ENCODE measurements at regions not wholly inside any gene's neighbourhood (a gene's known extent, or its start where the extent isn't known, plus 50 kb on each side); places are given as distances from the start of the nearest gene placed in this dataset.
"Not testable (repeated sequence)": the region's sequence is repeated elsewhere in the genome, so short reads cannot be mapped to it uniquely, and the experiment has no call there.

- DNase-seq, result peak; percentile 17
These were observed 551.5 kb downstream of the RAB38 start for GRCh38 chr11:87623531-87624365.

- no peak for DNase-seq
These were observed 558.7 kb downstream of the RAB38 start for GRCh38 chr11:87616511-87616910.

GRCh38 chr11:87604350-87604749 lies 566.6 kb downstream of the TMEM135 start:
- no peak for DNase-seq

- DNase-seq, result no peak
These were observed 566.2 kb downstream of the TMEM135 start for GRCh38 chr11:87603887-87604286.

GRCh38 chr11:87602776-87603175 lies 565.0 kb downstream of the TMEM135 start:
- DNase-seq, result no peak

- DNase-seq, result no peak
These were observed 563.2 kb downstream of the TMEM135 start for GRCh38 chr11:87600938-87601337.

GRCh38 chr11:87597725-87598124 lies 560.0 kb downstream of the TMEM135 start:
- DNase-seq, result no peak

GRCh38 chr11:87596176-87596575 lies 558.4 kb downstream of the TMEM135 start:
- no peak for DNase-seq

- DNase-seq, result no peak
These were observed 551.3 kb downstream of the TMEM135 start for GRCh38 chr11:87589082-87589481.

- not testable (repeated sequence) for DNase-seq
These were observed 547.9 kb downstream of the TMEM135 start for GRCh38 chr11:87585613-87586012.

- DNase-seq, result no peak
These were observed 546.2 kb downstream of the TMEM135 start for GRCh38 chr11:87583931-87584330.

- DNase-seq, result no peak
These were observed 537.4 kb downstream of the TMEM135 start for GRCh38 chr11:87575088-87575487.

GRCh38 chr11:87574193-87574592 lies 536.5 kb downstream of the TMEM135 start:
- no peak for DNase-seq

GRCh38 chr11:87573708-87574107 lies 536.0 kb downstream of the TMEM135 start:
- DNase-seq, result no peak

GRCh38 chr11:87572881-87573280 lies 535.1 kb downstream of the TMEM135 start:
- no peak for DNase-seq

GRCh38 chr11:87560352-87560751 lies 522.6 kb downstream of the TMEM135 start:
- no peak for DNase-seq

- not testable (repeated sequence) for DNase-seq
These were observed 522.1 kb downstream of the TMEM135 start for GRCh38 chr11:87559852-87560251.

- no peak for DNase-seq
These were observed 517.4 kb downstream of the TMEM135 start for GRCh38 chr11:87555101-87555500.

- no peak for DNase-seq
These were observed 511.1 kb downstream of the TMEM135 start for GRCh38 chr11:87548797-87549196.

- DNase-seq, result no peak
These were observed 508.1 kb downstream of the TMEM135 start for GRCh38 chr11:87545858-87546257.

GRCh38 chr11:87539596-87539995 lies 501.9 kb downstream of the TMEM135 start:
- no peak for DNase-seq

- no peak for DNase-seq
These were observed 498.8 kb downstream of the TMEM135 start for GRCh38 chr11:87536565-87536964.

- DNase-seq, result no peak
These were observed 498.3 kb downstream of the TMEM135 start for GRCh38 chr11:87536016-87536415.

GRCh38 chr11:87535513-87535912 lies 497.8 kb downstream of the TMEM135 start:
- no peak for DNase-seq

- DNase-seq, result not testable (repeated sequence)
These were observed 494.1 kb downstream of the TMEM135 start for GRCh38 chr11:87531835-87532234.
